ENCODE measurements at regions not wholly inside any gene's neighbourhood (a gene's known extent, or its start where the extent isn't known, plus 50 kb on each side); places are given as distances from the start of the nearest gene placed in this dataset.

GRCh38 chr12:75710361-75711069 is 199.1 kb upstream of the KRR1 start:
- H3K4me3 ChIP-seq (ENCODE audit: low read depth, low read length): no peak overlapping the region
- no peaks in the 10 kb centered on the region for H3K27me3 ChIP-seq (ENCODE audit: control insufficient read depth, insufficient read depth, low read length)
- TF ChIP-seq, protein P1, sequence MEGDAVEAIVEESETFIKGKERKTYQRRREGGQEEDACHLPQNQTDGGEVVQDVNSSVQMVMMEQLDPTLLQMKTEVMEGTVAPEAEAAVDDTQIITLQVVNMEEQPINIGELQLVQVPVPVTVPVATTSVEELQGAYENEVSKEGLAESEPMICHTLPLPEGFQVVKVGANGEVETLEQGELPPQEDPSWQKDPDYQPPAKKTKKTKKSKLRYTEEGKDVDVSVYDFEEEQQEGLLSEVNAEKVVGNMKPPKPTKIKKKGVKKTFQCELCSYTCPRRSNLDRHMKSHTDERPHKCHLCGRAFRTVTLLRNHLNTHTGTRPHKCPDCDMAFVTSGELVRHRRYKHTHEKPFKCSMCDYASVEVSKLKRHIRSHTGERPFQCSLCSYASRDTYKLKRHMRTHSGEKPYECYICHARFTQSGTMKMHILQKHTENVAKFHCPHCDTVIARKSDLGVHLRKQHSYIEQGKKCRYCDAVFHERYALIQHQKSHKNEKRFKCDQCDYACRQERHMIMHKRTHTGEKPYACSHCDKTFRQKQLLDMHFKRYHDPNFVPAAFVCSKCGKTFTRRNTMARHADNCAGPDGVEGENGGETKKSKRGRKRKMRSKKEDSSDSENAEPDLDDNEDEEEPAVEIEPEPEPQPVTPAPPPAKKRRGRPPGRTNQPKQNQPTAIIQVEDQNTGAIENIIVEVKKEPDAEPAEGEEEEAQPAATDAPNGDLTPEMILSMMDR (IDR thresholded peaks at IDR 0.05; ENCODE audit: insufficient read depth, low read length, poor library complexity, severe bottlenecking): no peak
- DNase-seq (ENCODE audit: low read depth): no peak
- no peaks in the 10 kb centered on the region for H3K36me3 ChIP-seq (ENCODE audit: control insufficient read depth, insufficient read depth, low read length)

GRCh38 chr12:75709503-75709902 is 198.1 kb upstream of the KRR1 start:
- no peak overlapping the region for H3K4me3 ChIP-seq (ENCODE audit: low read depth, low read length)
- no peaks in the 10 kb centered on the region for H3K36me3 ChIP-seq (ENCODE audit: control insufficient read depth, insufficient read depth, low read length)
- no peaks in the 10 kb centered on the region for H3K27me3 ChIP-seq (ENCODE audit: control insufficient read depth, insufficient read depth, low read length)
- DNase-seq (ENCODE audit: low read depth): no peak
- TF ChIP-seq, protein P1 (IDR thresholded peaks at IDR 0.05; ENCODE audit: insufficient read depth, low read length, poor library complexity, severe bottlenecking): no peak

GRCh38 chr12:75708802-75709201 is 197.4 kb upstream of the KRR1 start:
- no peaks in the 10 kb centered on the region for H3K36me3 ChIP-seq (ENCODE audit: control insufficient read depth, insufficient read depth, low read length)
- no peaks in the 10 kb centered on the region for H3K27me3 ChIP-seq (ENCODE audit: control insufficient read depth, insufficient read depth, low read length)
- no peak for DNase-seq (ENCODE audit: low read depth)
- H3K4me3 ChIP-seq (ENCODE audit: low read depth, low read length): no peak overlapping the region
- TF ChIP-seq, protein P1 (IDR thresholded peaks at IDR 0.05; ENCODE audit: insufficient read depth, low read length, poor library complexity, severe bottlenecking): no peak

DNA sequence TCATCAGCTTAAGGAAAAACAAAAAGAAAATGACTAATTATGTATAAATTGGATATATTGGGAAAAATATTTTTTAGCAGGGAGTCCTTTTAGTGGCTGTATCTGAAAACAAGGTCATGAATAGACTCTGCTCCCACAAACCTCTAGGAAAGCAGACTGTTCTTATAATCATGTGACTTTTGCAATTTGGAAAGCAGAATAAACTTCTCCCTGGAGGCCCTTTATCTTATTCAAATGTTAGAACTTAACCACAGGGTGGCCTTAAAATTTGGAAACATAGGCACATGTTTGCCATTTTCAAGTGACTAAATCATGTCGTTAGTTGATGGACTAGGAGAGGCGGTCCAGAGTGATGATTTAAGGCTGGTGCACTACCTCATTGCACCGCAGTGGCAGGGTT is 196.6 kb upstream of the KRR1 start:
- TF ChIP-seq, protein P1 (IDR thresholded peaks at IDR 0.05; ENCODE audit: insufficient read depth, low read length, poor library complexity, severe bottlenecking): no peak
- DNase-seq (ENCODE audit: low read depth): no peak
- Histone ChIP-seq H3K27me3 (ENCODE audit: control insufficient read depth, insufficient read depth, low read length) (no peaks in the 10 kb centered on the region), H3K36me3 (ENCODE audit: control insufficient read depth, insufficient read depth, low read length) (no peaks in the 10 kb centered on the region), H3K4me3 (ENCODE audit: low read depth, low read length) (no peak overlapping the region)

GRCh38 chr12:75706786-75707605 is 195.6 kb upstream of the KRR1 start:
- DNase-seq (ENCODE audit: low read depth): no peak
- Histone ChIP-seq H3K36me3 (ENCODE audit: control insufficient read depth, insufficient read depth, low read length) (no peaks in the 10 kb centered on the region), H3K4me3 (ENCODE audit: low read depth, low read length) (no peak overlapping the region), H3K27me3 (ENCODE audit: control insufficient read depth, insufficient read depth, low read length) (no peaks in the 10 kb centered on the region)
- TF ChIP-seq, protein P1 (IDR thresholded peaks at IDR 0.05; ENCODE audit: insufficient read depth, low read length, poor library complexity, severe bottlenecking): no peak

Data from kidney epithelial cell (primary cell).